CD4-positive, CD25-positive, alpha-beta regulatory T cell (primary cell): ENCODE measurements at regions not wholly inside any gene's neighbourhood (a gene's known extent, or its start where the extent isn't known, plus 50 kb on each side); places are given as distances from the start of the nearest gene placed in this dataset.
"Not testable (repeated sequence)": the region's sequence is repeated elsewhere in the genome, so short reads cannot be mapped to it uniquely, and the experiment has no call there.

Experiments used
- ATAC-seq, 2 donors: fragments of 150-1000 bp; cut with Tn5 transposase; one replicate each; pipeline ENCODE4 v1.10.0; 2021; ENCODE audit warnings: low read depth in 2 of 2, moderate number of reproducible peaks in 2 of 2, moderate library complexity in 1 of 2
- DNase-seq, 3 donors: peaks; one replicate each; pipeline versions ENCODE4 v3.0.0 to v3.0.0-alpha.2; 2012 to 2022; ENCODE audit warnings: mixed read lengths in 1 of 3
- H3K27ac ChIP-seq: one replicate; pipeline ENCODE4 v1.7.0; 2013; ENCODE audit warnings: mild to moderate bottlenecking, low read length; ENCODE audit not compliant: insufficient read depth, poor library complexity, severe bottlenecking
- H3K27me3 ChIP-seq: one replicate; pipeline ENCODE4 v1.7.0; 2013; ENCODE audit warnings: low read length; ENCODE audit not compliant: control insufficient read depth, insufficient read depth
- H3K36me3 ChIP-seq: one replicate; pipeline ENCODE4 v1.7.0; 2013; ENCODE audit warnings: mild to moderate bottlenecking, low read length, moderate library complexity; ENCODE audit not compliant: control insufficient read depth, insufficient read depth
- H3K4me1 ChIP-seq: 2 replicates; pipeline ENCODE4 v1.7.0; 2013; ENCODE audit warnings: mild to moderate bottlenecking, low read length; ENCODE audit not compliant: insufficient read depth, control insufficient read depth, poor library complexity, severe bottlenecking
- H3K4me3 ChIP-seq: one replicate; pipeline ENCODE4 v1.7.0; 2013; ENCODE audit warnings: low read depth, mild to moderate bottlenecking, low read length, moderate library complexity
- H3K9me3 ChIP-seq, 2 experiments: 1 replicate in 1 of 2; 2 replicates in 1 of 2; pipeline ENCODE4 v1.7.0; 2013; ENCODE audit warnings: low read length in 2 of 2, mild to moderate bottlenecking in 1 of 2, moderate library complexity in 1 of 2; ENCODE audit not compliant: control insufficient read depth in 2 of 2
- H3K27ac Mint-ChIP-seq, 3 donors: one replicate each; pipeline ENCODE4 v1.8.0; 2020 to 2022; ENCODE audit warnings: mild to moderate bottlenecking in 3 of 3, mixed read lengths in 3 of 3, moderate library complexity in 2 of 3
- H3K27me3 Mint-ChIP-seq: one replicate; pipeline ENCODE4 v1.8.0; 2022; ENCODE audit warnings: mild to moderate bottlenecking, mixed read lengths
- H3K36me3 Mint-ChIP-seq: one replicate; pipeline ENCODE4 v1.8.0; 2020; ENCODE audit warnings: mixed read lengths
- H3K4me1 Mint-ChIP-seq, 4 donors: one replicate each; pipeline ENCODE4 v1.8.0; 2020 to 2022; ENCODE audit warnings: mixed read lengths in 4 of 4, mild to moderate bottlenecking in 1 of 4
- H3K4me3 Mint-ChIP-seq, 4 donors: one replicate each; pipeline ENCODE4 v1.8.0; 2020 to 2022; ENCODE audit warnings: mild to moderate bottlenecking in 4 of 4, mixed read lengths in 4 of 4, moderate library complexity in 3 of 4
- H3K9me3 Mint-ChIP-seq, 7 donors: one replicate each; pipeline ENCODE4 v1.8.0; 2020 to 2022; ENCODE audit warnings: mixed read lengths in 7 of 7, mild to moderate bottlenecking in 3 of 7, moderate library complexity in 2 of 7

- H3K27me3 Mint-ChIP-seq, H3K4me1 Mint-ChIP-seq, H3K27me3 ChIP-seq, DNase-seq, H3K9me3 Mint-ChIP-seq, H3K36me3 ChIP-seq, H3K36me3 Mint-ChIP-seq, H3K9me3 ChIP-seq, ATAC-seq, H3K27ac Mint-ChIP-seq, H3K4me1 ChIP-seq, H3K4me3 Mint-ChIP-seq, H3K4me3 ChIP-seq, H3K27ac ChIP-seq: not testable (repeated sequence)
Measured at GRCh38 chr12:9502845-9503244, 104.9 kb downstream of the KLRB1 start.

DNA sequence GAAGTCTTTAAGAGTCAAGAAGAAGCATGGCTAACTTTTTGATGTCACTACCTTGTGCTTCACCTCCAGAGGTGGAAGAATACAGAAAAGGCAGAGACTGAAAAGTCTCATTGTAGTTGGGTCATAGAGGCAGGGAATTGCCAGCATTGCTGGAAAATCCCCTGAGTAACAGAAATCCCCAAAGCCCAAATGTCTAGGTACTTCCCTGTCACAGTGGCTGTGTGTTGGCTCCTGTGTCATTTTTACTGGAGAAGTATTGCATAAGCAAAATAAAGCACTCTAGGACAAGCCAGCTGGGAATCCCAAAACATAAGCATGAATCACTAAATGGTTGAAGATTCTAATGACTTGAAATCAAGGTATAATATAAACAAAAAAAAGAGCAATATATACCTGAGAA is 114.4 kb downstream of the KLRB1 start:
- not testable (repeated sequence) for H3K4me1 ChIP-seq, H3K27me3 ChIP-seq, H3K9me3 ChIP-seq, ATAC-seq, H3K27me3 Mint-ChIP-seq, H3K4me1 Mint-ChIP-seq, DNase-seq, H3K36me3 ChIP-seq, H3K4me3 Mint-ChIP-seq, H3K36me3 Mint-ChIP-seq, H3K9me3 Mint-ChIP-seq, H3K27ac ChIP-seq, H3K4me3 ChIP-seq, H3K27ac Mint-ChIP-seq

- not testable (repeated sequence) for H3K36me3 ChIP-seq, H3K27ac ChIP-seq, H3K4me1 ChIP-seq, H3K4me1 Mint-ChIP-seq, DNase-seq, H3K36me3 Mint-ChIP-seq, H3K4me3 ChIP-seq, H3K4me3 Mint-ChIP-seq, ATAC-seq, H3K9me3 ChIP-seq, H3K27ac Mint-ChIP-seq, H3K27me3 ChIP-seq, H3K9me3 Mint-ChIP-seq, H3K27me3 Mint-ChIP-seq
Measured at GRCh38 chr12:9481289-9481688, 126.4 kb downstream of the KLRB1 start.

GRCh38 chr12:9474197-9474596 is 133.5 kb downstream of the KLRB1 start:
- H3K27ac ChIP-seq, H3K27ac Mint-ChIP-seq, H3K4me3 ChIP-seq, H3K9me3 ChIP-seq, H3K9me3 Mint-ChIP-seq, DNase-seq, H3K27me3 ChIP-seq, ATAC-seq, H3K27me3 Mint-ChIP-seq, H3K36me3 ChIP-seq, H3K4me1 ChIP-seq, H3K4me3 Mint-ChIP-seq: not testable (repeated sequence)
- Mint-ChIP-seq H3K4me1 (peaks cover 6 to 12% (median 9%) of the 10 kb centered on the region in 4 donors), H3K36me3 (peaks cover 13% of the 10 kb centered on the region)

GRCh38 chr12:9473638-9474037 is 134.1 kb downstream of the KLRB1 start:
- H3K27ac ChIP-seq, H3K4me3 ChIP-seq, H3K27me3 Mint-ChIP-seq, ATAC-seq, H3K27ac Mint-ChIP-seq, H3K9me3 Mint-ChIP-seq, H3K36me3 ChIP-seq, DNase-seq, H3K9me3 ChIP-seq, H3K27me3 ChIP-seq, H3K4me1 ChIP-seq, H3K4me3 Mint-ChIP-seq: not testable (repeated sequence)
- peaks cover 6 to 12% (median 10%) of the 10 kb centered on the region in 4 donors for H3K4me1 Mint-ChIP-seq
- H3K36me3 Mint-ChIP-seq = peaks cover 13% of the 10 kb centered on the region

GRCh38 chr12:9471501-9471900 is 136.2 kb downstream of the KLRB1 start:
- ATAC-seq, H3K4me1 ChIP-seq, DNase-seq, H3K4me3 ChIP-seq, H3K27me3 Mint-ChIP-seq, H3K9me3 Mint-ChIP-seq, H3K36me3 ChIP-seq, H3K4me3 Mint-ChIP-seq, H3K27ac ChIP-seq, H3K27me3 ChIP-seq, H3K27ac Mint-ChIP-seq, H3K9me3 ChIP-seq: not testable (repeated sequence)
- H3K36me3 Mint-ChIP-seq = peaks cover 13% of the 10 kb centered on the region
- peaks cover 11 to 22% (median 15%) of the 10 kb centered on the region in 4 donors for H3K4me1 Mint-ChIP-seq

DNA sequence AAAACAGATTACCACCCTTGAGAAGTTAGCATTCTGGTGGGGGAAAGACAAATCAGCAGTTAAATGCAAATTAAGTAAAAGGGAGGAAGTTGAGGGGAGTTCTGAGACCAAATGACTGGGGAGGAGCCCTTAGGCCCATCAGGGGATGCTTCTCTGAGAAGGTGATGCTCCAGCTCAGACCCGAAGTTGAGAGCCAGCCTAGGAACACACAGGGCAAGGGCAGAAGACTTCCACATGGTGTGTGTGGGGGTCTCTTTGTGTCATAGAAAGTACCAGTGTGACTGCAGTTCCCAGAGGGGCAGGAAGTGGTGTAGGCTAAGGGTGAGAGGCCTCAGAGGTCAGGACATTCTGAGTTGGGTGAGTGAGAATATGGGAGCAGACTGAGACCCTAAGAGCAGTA is 137.3 kb downstream of the KLRB1 start:
- H3K36me3 Mint-ChIP-seq = peaks cover 13% of the 10 kb centered on the region
- not testable (repeated sequence) for H3K4me3 ChIP-seq, H3K9me3 ChIP-seq, H3K9me3 Mint-ChIP-seq, H3K27me3 ChIP-seq, H3K4me1 ChIP-seq, H3K36me3 ChIP-seq, H3K27me3 Mint-ChIP-seq, H3K27ac ChIP-seq, H3K4me3 Mint-ChIP-seq
- ATAC-seq (peak in 1 of 2 donors; percentile 64), DNase-seq (peak in 1 of 3 donors; percentile 27)
- peak overlapping the region in 2 of 3 donors; percentile 21 to 86 for H3K27ac Mint-ChIP-seq
- H3K4me1 Mint-ChIP-seq = peaks cover 11 to 24% (median 15%) of the 10 kb centered on the region in 4 donors

- peak overlapping the region in 2 of 3 donors; percentile 21 to 86 for H3K27ac Mint-ChIP-seq
- not testable (repeated sequence) for H3K4me3 Mint-ChIP-seq, ATAC-seq
Measured at GRCh38 chr12:9469956-9470355, 137.8 kb downstream of the KLRB1 start.

More at GRCh38 chr12:9469956-9470355, 137.8 kb downstream of the KLRB1 start:
- not testable (repeated sequence) for H3K36me3 ChIP-seq, H3K9me3 ChIP-seq, H3K27me3 Mint-ChIP-seq, H3K4me3 ChIP-seq, H3K4me1 ChIP-seq, H3K9me3 Mint-ChIP-seq, H3K27me3 ChIP-seq, DNase-seq, H3K27ac ChIP-seq
- H3K36me3 Mint-ChIP-seq = peaks cover 13% of the 10 kb centered on the region
- H3K4me1 Mint-ChIP-seq = peaks cover 11 to 24% (median 15%) of the 10 kb centered on the region in 4 donors
